ENCODE measurements at regions not wholly inside any gene's neighbourhood (a gene's known extent, or its start where the extent isn't known, plus 50 kb on each side); places are given as distances from the start of the nearest gene placed in this dataset.

DNA sequence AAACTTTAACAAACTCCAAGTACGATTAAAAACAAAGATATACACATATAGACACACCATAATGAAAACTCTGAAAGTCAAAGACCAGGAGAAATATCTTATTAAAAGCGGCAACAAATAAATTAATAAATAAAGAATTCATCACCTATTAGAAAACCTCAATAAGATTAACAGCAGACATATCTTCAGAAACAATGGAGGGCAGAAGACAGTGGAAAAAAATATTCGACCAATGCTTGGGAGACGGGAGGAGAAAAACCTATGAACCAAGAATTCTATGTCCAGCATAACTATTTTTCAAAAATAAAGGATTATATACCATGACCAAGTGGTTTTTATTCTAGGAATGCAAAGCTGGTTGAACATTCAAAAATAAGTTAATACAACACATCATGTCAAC lies 578.6 kb upstream of the CCNG1 start:
- no peaks in the 10 kb centered on the region for H3K9me3 ChIP-seq (ENCODE audit: control insufficient read depth, insufficient read depth, low read depth, low read length)
- no peaks in the 10 kb centered on the region for H3K36me3 ChIP-seq (ENCODE audit: control insufficient read depth, insufficient read depth, low read length)
- H3K4me3 ChIP-seq (replicated peaks in 1 of 4; ENCODE audit: control extremely low read depth in 1 of 4, insufficient read depth in 1 of 4, low read depth in 3 of 4, low read length in 4 of 4) = no peak overlapping the region
- H2AFZ ChIP-seq (ENCODE audit: low read length) = no peak overlapping the region
- no peaks in the 10 kb centered on the region for H3K27me3 ChIP-seq (ENCODE audit: control insufficient read depth, insufficient read depth, low read length)
- no peak overlapping the region for H3K27ac ChIP-seq (ENCODE audit: insufficient read depth, low read length)
- H3K4me1 ChIP-seq (ENCODE audit: control insufficient read depth, extremely low read depth, insufficient read depth, low read length) = no peaks in the 10 kb centered on the region
- TF ChIP-seq, protein P1, sequence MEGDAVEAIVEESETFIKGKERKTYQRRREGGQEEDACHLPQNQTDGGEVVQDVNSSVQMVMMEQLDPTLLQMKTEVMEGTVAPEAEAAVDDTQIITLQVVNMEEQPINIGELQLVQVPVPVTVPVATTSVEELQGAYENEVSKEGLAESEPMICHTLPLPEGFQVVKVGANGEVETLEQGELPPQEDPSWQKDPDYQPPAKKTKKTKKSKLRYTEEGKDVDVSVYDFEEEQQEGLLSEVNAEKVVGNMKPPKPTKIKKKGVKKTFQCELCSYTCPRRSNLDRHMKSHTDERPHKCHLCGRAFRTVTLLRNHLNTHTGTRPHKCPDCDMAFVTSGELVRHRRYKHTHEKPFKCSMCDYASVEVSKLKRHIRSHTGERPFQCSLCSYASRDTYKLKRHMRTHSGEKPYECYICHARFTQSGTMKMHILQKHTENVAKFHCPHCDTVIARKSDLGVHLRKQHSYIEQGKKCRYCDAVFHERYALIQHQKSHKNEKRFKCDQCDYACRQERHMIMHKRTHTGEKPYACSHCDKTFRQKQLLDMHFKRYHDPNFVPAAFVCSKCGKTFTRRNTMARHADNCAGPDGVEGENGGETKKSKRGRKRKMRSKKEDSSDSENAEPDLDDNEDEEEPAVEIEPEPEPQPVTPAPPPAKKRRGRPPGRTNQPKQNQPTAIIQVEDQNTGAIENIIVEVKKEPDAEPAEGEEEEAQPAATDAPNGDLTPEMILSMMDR (conservative IDR thresholded peaks at IDR 0.05 in 1 of 2, IDR thresholded peaks at IDR 0.05 in 1 of 2; ENCODE audit: low read depth in 1 of 2, low read length in 2 of 2) = no peak
- no peak for TF ChIP-seq EZH2 (IDR thresholded peaks at IDR 0.05; ENCODE audit: low read length, missing control alignments)
- no peak overlapping the region for H3K9ac ChIP-seq (ENCODE audit: insufficient read depth, low read length)
- no peak overlapping the region for H3K4me2 ChIP-seq (ENCODE audit: extremely low read depth, insufficient read depth, low read length)
- H3K79me2 ChIP-seq (ENCODE audit: control insufficient read depth, insufficient read depth, low read length) = no peaks in the 10 kb centered on the region
- DNase-seq (ENCODE audit: low read depth in 2 of 2) = no peak
- no peaks in the 10 kb centered on the region for H4K20me1 ChIP-seq (ENCODE audit: control insufficient read depth, extremely low read depth, insufficient read depth, low read length)

DNA sequence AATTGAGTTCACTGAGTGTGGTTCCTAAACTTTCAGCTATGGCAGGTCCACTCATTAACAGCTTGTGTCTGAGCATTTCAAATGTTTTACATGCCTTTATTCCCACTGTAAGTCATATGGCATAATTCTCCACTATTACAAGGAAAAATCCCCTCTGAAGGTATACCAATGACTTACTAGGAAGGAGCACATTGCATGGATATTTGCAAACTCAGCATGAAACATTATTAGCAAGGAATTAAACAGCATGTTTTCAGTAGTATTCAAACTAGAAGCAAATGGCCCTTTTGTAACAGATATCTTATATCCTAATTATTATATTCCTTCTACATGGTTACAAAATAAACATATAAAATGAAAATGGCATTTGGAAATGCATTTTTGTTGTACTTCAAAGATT lies 566.4 kb upstream of the CCNG1 start:
- Histone ChIP-seq H2AFZ (ENCODE audit: low read length) (no peak overlapping the region), H3K9ac (ENCODE audit: insufficient read depth, low read length) (no peak overlapping the region), H3K4me3 (replicated peaks in 1 of 4; ENCODE audit: control extremely low read depth in 1 of 4, insufficient read depth in 1 of 4, low read depth in 3 of 4, low read length in 4 of 4) (no peak overlapping the region), H3K9me3 (ENCODE audit: control insufficient read depth, insufficient read depth, low read depth, low read length) (no peaks in the 10 kb centered on the region), H3K4me2 (ENCODE audit: extremely low read depth, insufficient read depth, low read length) (no peak overlapping the region), H3K36me3 (ENCODE audit: control insufficient read depth, insufficient read depth, low read length) (no peaks in the 10 kb centered on the region), H3K4me1 (ENCODE audit: control insufficient read depth, extremely low read depth, insufficient read depth, low read length) (no peaks in the 10 kb centered on the region), H3K27ac (ENCODE audit: insufficient read depth, low read length) (no peak overlapping the region), H3K27me3 (ENCODE audit: control insufficient read depth, insufficient read depth, low read length) (no peaks in the 10 kb centered on the region), H3K79me2 (ENCODE audit: control insufficient read depth, insufficient read depth, low read length) (no peaks in the 10 kb centered on the region), H4K20me1 (ENCODE audit: control insufficient read depth, extremely low read depth, insufficient read depth, low read length) (no peaks in the 10 kb centered on the region)
- no peak for TF ChIP-seq EZH2 (IDR thresholded peaks at IDR 0.05; ENCODE audit: low read length, missing control alignments)
- TF ChIP-seq, protein P1 (conservative IDR thresholded peaks at IDR 0.05 in 1 of 2, IDR thresholded peaks at IDR 0.05 in 1 of 2; ENCODE audit: low read depth in 1 of 2, low read length in 2 of 2) = no peak
- DNase-seq (ENCODE audit: low read depth in 2 of 2) = no peak

GRCh38 chr5:162882629-162883028 lies 554.8 kb upstream of the CCNG1 start:
- no peak overlapping the region for H3K27ac ChIP-seq (ENCODE audit: insufficient read depth, low read length)
- no peaks in the 10 kb centered on the region for H3K27me3 ChIP-seq (ENCODE audit: control insufficient read depth, insufficient read depth, low read length)
- no peak overlapping the region for H2AFZ ChIP-seq (ENCODE audit: low read length)
- H3K9ac ChIP-seq (ENCODE audit: insufficient read depth, low read length) = no peak overlapping the region
- no peaks in the 10 kb centered on the region for H4K20me1 ChIP-seq (ENCODE audit: control insufficient read depth, extremely low read depth, insufficient read depth, low read length)
- no peaks in the 10 kb centered on the region for H3K79me2 ChIP-seq (ENCODE audit: control insufficient read depth, insufficient read depth, low read length)
- H3K4me2 ChIP-seq (ENCODE audit: extremely low read depth, insufficient read depth, low read length) = no peak overlapping the region
- TF ChIP-seq EZH2 (IDR thresholded peaks at IDR 0.05; ENCODE audit: low read length, missing control alignments) = no peak
- TF ChIP-seq, protein P1 (conservative IDR thresholded peaks at IDR 0.05 in 1 of 2, IDR thresholded peaks at IDR 0.05 in 1 of 2; ENCODE audit: low read depth in 1 of 2, low read length in 2 of 2) = no peak
- H3K4me1 ChIP-seq (ENCODE audit: control insufficient read depth, extremely low read depth, insufficient read depth, low read length) = no peaks in the 10 kb centered on the region
- DNase-seq (ENCODE audit: low read depth in 2 of 2) = no peak
- no peak overlapping the region for H3K4me3 ChIP-seq (replicated peaks in 1 of 4; ENCODE audit: control extremely low read depth in 1 of 4, insufficient read depth in 1 of 4, low read depth in 3 of 4, low read length in 4 of 4)
- no peaks in the 10 kb centered on the region for H3K9me3 ChIP-seq (ENCODE audit: control insufficient read depth, insufficient read depth, low read depth, low read length)
- H3K36me3 ChIP-seq (ENCODE audit: control insufficient read depth, insufficient read depth, low read length) = no peaks in the 10 kb centered on the region
